ENCODE measurements at regions not wholly inside any gene's neighbourhood (a gene's known extent, or its start where the extent isn't known, plus 50 kb on each side); places are given as distances from the start of the nearest gene placed in this dataset.
"Not testable (repeated sequence)": the region's sequence is repeated elsewhere in the genome, so short reads cannot be mapped to it uniquely, and the experiment has no call there.

DNA sequence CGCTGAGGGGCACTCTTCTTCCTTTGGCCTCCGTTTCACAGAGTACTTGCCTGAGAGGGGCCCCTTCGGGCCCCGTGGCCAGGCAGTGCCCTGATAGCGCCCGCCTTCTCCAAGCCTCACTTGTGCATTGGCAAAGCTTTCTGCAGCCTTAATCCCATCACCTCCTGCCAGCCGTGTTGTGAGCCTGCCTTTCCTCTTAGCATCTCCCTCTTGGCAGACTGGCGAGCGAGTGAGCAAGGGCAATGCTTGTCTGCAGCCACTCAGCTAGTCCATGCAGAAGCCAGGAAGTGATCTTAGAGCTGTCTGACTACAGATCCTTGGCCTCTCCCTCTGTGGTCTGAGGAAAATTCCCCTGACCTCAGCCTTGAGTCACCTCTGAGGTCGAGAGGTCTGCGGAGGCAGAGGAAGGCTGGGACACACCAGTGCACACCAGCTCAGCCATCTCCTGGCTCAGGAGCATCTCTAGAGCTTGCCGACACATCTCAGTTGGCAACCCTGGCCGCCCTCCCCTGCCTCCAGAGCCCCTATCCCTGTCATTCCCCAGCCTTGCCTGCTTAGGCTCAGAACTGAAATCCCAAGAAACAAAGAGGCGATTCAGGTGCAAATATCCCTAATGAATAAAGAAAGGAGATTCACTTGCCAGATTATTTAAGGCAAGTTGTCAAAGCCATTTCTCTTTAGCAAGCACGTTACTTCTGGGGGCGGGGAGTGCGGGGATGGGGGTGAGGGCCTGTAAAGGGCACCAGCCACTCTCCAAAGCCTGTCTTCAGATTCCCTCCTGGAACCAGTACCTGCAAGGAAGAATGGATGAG, 143.5 kb upstream of the MAMLD1 start:
- no peak for DNase-seq

DNA sequence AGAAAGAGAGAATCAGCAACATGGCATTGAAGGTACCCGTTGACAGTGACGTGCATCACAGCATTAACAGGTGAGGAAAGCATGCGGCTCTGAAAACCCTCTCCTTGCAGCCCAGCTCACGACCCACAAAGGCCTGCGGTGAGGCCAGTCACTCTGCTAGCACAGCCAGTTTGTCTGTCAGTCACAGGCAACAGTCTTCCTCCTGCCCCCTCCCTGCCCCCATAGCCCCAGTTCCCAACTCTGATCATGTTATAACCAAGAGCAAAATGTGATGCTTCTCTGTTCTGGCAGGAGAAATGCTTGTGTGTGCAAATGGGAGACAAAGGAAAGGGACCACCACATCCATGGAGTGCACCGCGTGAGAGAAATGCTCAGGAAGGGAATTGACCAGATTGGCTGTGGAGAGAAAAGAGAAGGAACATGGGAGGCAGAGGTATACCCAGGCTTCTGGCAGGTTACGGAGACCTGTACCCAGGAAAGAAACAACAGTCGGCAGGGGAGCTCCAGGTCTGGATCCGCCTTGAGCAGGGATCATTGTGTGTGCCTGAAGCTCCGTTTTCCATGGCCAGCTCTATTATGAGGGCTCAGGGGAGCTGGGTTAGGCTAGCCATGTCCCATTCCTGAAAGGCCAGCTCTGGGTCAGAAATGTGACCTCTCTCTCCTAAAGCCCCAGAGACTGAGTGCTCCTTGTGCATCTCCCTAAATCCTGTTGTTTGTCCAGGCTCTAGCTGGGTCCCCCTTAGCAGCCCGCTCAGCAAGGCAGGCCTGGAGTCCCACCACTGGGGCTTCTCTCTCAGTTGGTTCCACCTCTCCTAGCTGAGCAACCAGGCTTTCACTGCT, 139.7 kb upstream of the MAMLD1 start:
- DNase-seq, result no peak

DNA sequence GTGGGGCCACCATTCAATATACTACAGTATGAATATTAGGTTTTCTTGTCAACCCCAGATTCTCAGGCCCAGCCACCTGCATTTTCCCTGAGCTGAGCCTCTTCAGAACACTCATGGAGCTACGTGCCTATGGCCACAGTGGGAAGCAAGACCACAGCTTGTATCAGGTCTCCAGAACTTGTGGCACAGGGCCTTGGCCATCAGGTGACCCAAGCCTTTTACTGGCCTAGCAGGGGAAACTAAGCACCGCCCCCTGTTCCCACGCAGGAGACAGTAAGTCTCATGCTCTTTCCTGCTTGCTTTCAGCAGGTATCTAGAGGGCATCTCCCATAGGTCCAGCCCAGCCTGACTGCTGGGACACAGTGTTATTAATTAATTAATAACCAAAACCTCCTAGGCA, 138.4 kb upstream of the MAMLD1 start:
- no peak for DNase-seq

DNA sequence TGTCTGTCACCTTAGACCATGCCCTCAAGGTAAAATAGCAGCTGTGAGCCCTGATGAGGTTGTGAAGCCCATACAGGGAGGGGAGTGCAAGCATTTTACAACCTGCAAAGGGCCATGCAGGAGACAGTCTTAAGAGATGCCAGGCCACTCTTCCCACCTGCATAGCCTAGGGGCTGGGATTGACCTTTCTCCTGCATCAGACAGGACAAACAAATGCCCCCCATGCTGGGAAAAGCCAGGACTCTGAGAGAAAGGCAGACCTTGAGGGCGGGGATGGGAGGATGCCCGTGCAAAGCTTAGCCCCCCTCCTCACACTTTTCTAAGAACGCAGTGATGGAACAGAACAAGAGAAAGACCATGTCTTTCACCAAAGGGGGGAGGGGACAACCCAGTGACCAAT, 137.9 kb upstream of the MAMLD1 start:
- DNase-seq, result no peak

DNA sequence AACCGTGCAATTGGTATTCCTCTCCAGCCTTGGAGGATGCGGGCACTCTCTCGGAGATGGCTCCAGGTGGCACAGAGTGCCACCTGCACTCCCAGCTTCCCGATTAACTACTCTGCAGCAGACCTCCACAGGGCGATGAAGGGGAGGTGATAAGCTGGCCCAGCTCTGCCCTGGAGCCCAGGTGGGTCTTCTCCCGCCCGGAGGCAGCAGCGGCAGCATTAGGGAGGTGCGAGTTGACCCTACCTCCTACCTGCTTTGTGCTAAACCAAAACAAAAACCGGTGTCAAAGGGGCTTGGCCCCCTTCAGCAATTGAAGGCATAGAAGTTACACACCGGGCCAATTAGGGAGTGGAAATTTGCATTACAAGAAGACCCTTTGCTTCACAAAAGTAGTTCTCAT, 137.4 kb upstream of the MAMLD1 start:
- no peak for DNase-seq

DNA sequence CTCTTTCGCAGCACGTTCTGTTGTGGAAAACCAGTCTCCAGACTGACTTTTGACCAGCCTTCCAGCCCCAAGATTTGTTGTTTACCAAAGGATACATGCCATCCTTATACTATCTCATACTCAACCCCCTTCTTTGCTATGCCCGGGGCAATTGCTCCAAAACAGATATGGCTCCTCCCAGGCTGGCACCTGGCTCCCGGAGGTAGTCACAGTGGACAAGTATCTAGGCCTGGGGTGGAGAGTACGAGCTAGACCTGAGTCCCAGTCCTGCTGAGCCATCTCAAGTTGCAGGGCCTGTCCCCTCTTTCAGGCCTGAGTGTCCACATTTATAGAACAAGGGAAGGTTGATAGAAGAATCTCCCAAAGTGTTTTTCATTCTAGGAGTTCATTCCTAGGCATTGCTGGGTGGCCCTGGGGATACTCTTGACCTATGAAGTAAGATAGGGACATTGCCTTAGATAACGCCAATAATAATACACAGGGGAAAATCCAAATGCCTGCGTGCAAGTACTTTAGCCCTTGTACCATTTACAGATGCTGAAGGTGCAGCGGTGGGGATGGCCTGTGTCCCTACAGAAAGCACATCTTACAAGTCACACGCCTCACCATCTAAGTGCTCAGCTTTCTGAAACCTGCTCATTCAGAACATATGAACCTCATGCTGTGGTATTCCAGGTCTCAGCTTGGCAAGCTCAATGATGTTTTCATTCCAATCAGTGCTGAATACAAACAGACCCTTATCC, 136.7 kb upstream of the MAMLD1 start:
- DNase-seq, result no peak

DNA sequence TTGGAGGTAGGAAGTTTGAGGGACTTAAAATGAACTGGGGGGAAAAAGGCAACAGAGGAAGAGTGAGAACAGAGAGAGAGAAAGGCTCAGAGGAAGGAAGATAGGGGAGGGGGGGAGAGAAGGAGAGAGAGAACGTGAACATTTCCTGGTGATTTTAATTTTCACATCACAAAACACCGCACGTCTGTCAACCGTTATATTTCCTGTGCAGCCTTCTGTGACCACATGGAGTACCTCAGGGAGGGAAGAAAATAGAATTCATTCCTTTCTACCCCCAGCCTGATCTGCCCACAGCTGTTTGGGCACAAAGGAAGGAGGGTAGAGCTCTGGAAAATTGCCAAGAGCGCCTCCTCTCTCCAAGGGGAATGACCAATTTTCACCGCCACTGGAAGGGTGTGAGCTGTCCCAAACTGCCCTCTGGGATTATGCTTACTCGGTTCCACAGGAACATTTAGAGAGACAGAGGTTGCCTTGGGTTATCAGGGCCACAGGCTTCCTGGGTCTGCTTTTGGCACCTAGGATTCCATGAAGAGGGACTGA, 135.7 kb upstream of the MAMLD1 start:
- DNase-seq, result no peak

DNA sequence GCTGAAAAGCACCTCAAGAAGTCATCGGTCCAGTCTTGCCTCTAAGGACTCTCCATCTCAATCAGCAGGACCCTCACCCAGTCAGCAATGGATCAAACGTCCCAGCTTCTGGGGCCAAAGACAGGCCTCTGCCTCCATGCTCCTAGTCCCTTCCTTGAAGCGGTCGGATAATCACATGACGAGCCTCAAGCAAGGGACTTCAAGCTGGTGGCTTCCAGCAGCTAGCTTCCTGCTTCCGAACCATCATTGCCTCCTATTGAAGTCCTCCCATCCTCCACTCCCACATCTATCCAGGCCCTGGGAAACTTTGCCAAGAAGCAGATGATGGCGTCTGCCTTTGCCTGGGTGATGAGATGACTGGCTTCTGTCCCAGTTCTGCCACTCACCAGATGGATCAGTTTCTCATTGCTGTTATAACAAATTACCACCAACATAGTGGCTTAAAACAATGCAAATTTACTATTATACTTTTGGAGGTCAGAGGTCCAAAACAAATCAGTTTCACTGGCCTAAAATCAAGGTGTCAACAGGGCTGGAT, 135.2 kb upstream of the MAMLD1 start:
- DNase-seq, result no peak

DNA sequence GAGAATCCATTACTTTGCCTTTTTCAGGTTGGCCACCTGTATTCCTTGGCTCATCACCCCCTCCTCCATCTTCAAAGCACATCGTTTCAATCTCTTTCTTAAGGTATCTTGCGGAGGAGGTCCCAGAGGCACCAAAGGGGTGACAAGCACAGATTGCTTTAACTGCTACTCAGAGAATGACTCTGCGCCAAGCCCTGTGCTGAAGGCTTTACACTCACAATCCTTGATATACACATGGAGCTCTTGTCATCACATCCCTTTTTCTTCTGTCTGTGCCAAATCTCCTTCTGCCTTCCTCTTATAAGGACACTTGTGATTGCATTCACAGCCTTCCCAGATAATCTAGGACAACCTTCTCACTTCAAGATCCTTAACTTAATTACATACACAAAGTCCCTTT, 134.7 kb upstream of the MAMLD1 start:
- DNase-seq, result no peak

DNA sequence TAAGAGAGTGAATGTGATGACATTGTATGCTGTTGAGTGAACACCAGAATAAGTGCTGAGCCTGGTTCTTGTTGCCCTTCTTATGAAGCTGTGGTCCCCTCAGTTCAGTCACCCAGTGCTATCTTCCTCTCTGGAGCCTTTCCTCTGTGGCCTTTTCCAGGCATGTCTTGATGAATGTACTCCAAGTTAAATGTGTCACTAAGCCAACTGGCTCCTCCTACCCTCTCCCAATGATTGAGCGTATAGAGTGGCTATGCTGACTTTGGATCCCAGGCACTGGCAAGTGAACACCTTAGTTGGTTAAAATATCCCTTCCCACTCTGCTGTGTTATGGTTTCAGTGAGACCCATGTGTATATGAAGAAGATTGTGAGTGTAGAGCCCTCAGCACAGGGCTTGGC, 134.1 kb upstream of the MAMLD1 start:
- no peak for DNase-seq

DNA sequence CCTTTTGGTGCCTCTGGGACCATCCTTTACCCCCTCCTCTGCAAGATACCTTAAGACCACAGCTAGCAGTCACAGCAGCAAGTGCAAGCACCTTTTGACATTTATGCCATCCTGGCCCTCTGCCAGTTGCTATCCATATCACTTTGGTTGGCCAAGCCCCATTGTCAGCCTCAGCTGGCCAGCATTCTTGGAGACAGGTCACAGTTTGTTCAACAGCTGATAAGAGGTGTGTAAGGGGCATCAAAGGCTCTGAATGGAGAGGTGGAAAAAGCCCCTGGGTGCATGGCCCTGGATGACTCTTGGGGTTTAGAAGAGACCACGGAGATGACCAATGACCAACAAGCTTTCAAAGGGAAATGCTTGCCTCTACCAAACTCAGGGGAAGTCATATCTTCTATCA, 133.6 kb upstream of the MAMLD1 start:
- no peak for DNase-seq

DNA sequence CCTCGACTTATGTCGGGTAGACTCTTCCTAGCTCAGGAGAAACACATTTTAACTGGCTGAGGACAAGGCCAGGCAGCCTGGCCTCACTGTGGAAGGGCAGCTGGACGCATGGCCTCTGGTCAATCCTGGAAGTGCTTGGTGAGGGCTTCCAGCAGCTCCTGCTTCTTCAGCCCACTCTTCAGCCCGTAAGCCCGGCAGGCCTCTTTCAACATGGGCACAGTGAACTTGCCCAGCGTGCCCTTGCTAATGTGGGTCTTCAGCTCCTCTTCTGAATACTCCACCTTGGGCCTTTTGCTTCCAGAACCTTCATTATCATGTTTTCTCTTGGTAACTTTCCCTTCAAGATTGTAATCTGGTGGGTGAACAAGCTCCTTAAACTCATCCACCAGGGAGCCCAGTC, 132.2 kb upstream of the MAMLD1 start:
- DNase-seq, result not testable (repeated sequence)

DNA sequence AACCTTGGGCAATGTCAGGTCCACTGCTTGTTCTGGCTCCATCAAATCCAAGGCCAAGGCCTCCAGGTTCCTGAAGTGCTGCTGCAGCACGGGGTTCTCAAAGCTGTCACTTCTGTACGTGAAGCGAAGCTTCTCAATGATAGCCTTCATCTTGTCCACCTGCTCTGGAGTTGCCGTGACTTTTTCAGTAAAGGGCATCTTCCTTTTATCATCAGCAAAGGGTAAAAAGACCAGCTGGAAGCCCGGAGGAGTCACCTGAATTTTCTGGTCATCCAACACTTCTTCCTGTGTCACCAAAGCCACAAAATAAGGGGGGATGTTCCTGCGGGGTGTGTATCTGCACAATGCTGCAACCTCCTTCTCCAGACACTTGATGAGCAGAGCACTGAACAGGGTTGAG, 131.7 kb upstream of the MAMLD1 start:
- DNase-seq, result not testable (repeated sequence)

DNA sequence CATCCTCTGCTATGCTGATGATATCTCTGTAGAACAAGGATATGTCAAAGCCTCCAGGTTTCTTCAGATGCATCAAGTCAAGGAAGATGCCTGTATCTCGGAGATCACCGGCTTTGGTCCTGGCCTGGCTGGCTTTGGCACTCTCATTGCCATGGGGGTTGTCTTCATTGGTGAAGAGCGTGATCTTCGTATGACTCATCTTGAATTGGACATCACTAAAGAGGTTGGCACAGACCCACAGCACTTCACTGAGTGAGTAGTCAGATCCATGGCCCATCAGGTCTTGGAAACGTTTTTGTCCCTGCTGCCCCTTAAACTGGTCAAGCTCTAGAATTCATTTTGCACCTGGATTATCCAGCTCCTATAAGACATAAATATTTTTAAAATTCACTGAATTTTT, 130.9 kb upstream of the MAMLD1 start:
- DNase-seq, result not testable (repeated sequence)

DNA sequence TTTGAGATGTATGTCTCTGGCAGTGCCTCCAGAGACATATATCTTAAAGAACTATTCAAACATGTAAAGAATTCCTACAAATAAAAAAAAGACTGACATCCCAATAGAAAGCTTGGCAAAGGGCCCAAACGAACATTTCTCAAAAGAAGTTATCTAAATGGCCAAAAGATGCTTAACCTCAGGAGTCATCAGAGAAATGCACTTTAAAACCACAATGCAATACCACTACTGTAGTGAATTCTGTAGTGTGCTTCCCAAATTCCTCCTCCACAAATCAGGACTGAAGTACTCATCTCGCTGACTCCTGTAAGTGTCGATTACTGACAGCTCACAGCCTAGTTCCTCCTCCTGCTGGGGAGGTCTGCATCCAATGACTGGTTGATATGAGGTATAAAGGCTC, 129.0 kb upstream of the MAMLD1 start:
- DNase-seq, result no peak

DNA sequence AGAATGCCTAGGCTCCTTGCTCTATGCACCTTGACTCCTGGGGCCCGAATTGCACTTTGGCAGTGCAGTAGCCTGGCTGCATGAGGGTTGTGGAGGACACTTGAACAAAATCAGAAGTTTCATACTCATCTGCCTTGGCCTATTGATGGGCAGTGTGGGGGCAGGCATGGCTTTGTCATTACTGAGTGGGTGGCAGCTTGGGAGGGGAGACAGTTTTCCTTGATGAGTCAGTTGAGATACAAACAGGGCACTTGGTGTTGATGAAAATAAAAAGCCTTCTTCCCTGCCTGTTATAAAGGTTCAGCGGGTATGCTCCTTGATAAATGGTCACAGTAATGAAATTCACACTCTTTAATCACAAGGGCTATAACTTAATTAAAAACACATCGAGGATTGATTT, 126.8 kb upstream of the MAMLD1 start:
- no peak for DNase-seq

DNA sequence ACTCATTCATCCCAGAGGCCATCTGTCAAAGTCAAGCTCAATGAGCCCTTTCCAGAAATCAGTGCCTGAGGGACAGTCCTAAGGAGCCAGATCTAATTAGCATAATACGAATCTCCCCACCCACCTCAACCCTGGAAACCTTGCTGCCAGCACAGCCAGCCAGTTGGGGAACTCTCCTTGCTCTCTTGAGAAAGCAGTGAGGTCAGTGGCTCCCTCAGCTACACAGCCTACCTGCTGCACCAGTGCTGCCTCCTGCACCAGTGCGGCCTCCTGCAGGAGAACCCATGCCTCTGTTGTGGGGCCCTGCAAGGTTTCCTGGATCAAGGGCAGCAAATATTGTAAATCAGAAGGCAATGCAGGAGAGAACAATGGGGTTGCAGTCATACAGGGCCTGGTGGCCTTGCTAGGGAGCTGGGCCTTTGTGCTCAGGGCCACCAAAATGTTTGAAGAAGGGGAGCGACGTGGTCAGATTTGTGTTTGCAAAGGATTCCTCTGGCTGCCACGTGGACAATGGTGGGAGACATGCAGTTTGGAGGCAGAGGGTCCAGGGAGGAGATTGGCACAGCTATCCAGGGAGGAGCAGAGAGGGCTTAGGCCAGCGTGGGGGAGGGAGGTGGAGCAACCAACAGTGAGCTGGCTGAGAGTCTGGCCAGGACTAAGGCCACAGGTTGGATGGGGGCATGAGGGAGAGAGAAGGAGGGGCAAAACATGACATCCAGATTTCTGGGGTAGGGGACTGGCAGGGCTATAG, 124.3 kb upstream of the MAMLD1 start:
- no peak for DNase-seq

DNA sequence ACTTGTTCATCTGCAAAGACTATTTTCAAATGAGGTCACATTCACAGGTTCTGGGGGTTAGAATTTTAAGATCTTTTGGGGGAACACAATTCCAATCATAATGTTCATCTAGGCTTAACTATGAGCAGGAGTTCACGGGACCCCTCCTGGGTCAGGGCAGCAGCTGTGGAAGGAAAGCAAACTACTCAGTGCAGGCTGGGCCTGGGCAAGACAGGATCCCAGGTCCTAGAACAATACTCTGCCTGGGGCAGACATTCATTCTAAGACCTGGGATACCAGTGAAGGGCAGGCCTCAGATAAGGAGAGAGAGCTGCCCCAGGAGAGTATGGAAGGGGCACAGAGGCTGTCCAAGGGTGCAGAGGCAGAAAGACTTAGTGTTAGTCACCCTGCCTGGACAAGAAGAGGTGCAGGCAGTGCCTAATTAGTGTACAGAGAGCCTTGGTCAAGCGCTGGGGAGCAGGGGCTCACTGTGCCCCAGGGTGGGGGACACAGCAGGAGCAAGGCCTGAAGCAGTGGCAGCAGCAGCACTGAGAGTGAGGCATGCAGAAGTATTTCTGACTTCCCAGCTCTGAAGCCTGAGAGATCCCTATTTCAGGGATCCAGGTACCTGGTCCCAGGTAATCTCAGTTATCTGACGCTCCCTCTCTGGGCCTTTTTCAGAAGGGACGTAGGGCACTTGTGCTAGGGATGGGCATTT, 123.0 kb upstream of the MAMLD1 start:
- DNase-seq, result no peak

DNA sequence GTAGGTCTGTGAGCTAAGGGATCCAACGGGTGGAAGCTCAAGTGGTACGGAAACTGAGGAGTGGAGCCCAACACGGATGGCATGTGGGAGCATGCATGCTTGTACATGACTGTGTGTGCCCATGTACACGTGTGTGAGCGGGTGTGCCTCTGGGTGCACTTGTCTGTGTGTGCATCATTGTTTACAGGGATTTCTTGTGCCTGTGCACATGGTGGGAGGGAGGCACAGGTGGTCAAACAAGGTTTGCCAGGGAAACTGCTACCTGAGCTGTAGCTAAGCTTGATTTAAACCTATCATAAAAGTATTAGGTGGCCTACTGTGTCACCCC, 122.5 kb upstream of the MAMLD1 start:
- DNase-seq, result no peak

DNA sequence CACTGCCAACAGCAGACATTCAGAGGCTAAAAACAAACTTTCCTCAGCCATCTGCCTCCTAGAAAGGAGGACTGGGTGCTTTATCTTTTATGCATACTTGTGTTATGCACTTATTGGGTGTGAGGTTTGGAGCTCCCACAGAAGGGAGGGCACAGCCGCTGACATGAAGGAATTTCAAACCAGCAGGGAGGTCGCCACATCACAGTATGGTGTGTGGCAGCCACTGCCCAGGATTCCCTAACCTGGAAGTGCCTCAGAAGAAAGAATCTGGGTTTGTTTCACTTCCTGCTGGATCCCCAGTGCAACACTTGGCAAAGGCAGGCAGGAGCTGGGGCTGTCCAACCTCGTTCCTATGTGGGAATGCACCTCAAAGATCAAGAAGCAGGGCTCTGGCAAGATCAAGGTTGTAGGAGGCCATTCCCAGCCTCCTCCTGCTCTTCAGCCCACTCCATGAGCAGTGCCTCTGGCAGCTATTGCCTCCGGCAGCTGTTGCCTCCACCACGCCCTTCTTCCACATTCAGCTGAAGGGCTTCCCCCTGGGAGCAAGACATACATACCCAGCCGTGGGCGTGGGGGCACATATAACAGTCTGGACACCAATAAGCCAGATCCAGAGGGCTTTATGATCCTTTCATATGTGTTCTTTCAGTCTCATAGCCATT, 109.0 kb upstream of the MAMLD1 start:
- no peak for DNase-seq

DNA sequence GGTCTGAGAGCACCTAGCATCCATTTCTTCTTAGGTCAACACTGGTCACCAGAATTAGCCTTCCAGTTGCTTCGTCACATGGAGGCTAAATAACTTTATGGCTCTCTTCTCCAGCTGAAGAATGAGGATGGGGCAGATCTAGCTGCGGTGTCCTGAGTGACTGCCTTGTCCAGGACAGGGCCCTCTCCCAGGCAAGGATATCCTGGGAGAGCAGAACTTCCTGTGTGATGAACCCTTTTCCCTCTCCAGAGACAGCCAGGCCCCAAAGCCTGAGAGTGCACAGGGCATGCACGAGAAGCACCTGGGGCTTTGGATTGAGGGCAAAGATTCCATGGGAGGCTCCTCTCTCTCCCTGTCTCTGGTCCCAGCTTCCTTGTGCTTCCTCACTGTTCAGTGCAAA, 108.2 kb upstream of the MAMLD1 start:
- no peak for DNase-seq
